ENCODE measurements at regions not wholly inside any gene's neighbourhood (a gene's known extent, or its start where the extent isn't known, plus 50 kb on each side); places are given as distances from the start of the nearest gene placed in this dataset.

DNA sequence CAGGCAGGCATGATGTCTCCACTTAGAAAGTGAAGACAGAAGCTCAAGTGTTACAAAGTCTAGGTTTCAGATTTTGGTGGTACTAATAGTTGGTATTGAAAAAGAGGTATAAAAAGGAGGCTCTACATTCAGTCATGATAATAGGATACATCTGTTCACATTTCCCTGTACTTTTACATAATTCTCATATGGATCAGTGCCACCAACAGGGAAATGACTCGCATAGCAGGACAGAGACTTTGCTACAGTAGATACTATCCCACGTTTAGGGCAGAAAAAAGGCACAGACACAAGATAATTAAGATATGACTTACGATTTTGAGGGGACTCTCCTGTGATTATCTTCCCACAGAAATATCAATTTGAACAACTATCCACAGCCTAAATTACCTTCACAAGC lies 1062.9 kb upstream of the EPHA6 start:
- TF ChIP-seq, protein P1, sequence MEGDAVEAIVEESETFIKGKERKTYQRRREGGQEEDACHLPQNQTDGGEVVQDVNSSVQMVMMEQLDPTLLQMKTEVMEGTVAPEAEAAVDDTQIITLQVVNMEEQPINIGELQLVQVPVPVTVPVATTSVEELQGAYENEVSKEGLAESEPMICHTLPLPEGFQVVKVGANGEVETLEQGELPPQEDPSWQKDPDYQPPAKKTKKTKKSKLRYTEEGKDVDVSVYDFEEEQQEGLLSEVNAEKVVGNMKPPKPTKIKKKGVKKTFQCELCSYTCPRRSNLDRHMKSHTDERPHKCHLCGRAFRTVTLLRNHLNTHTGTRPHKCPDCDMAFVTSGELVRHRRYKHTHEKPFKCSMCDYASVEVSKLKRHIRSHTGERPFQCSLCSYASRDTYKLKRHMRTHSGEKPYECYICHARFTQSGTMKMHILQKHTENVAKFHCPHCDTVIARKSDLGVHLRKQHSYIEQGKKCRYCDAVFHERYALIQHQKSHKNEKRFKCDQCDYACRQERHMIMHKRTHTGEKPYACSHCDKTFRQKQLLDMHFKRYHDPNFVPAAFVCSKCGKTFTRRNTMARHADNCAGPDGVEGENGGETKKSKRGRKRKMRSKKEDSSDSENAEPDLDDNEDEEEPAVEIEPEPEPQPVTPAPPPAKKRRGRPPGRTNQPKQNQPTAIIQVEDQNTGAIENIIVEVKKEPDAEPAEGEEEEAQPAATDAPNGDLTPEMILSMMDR (IDR thresholded peaks at IDR 0.05; ENCODE audit: low read depth, low read length) = no peak
- no peak for TF ChIP-seq POLR2A (IDR thresholded peaks at IDR 0.05; ENCODE audit: extremely low read depth, insufficient read length)
- TF ChIP-seq, protein P2, sequence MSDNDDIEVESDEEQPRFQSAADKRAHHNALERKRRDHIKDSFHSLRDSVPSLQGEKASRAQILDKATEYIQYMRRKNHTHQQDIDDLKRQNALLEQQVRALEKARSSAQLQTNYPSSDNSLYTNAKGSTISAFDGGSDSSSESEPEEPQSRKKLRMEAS (IDR thresholded peaks at IDR 0.05; ENCODE audit: low read depth, low read length) = no peak
